PC-9 (cell line): ENCODE measurements at regions not wholly inside any gene's neighbourhood (a gene's known extent, or its start where the extent isn't known, plus 50 kb on each side); places are given as distances from the start of the nearest gene placed in this dataset.
"Not testable (repeated sequence)": the region's sequence is repeated elsewhere in the genome, so short reads cannot be mapped to it uniquely, and the experiment has no call there.

ENCODE experiments used
- BruUV-seq: library from RNA; stranded (reverse); fragments of 400-500 nt; replicated peaks from 2 replicates; lab custom pipeline; 2021; lab: Mats Ljungman, UMichigan
- CTCF ChIA-PET: fragments of 300-600 bp; sonication (Branson Sonifier 250); formaldehyde crosslinking; loops from one replicate; lab custom pipeline; 2022; ENCODE audit warnings: antibody characterized with exemption; lab: Charles Lee
- POLR2A ChIA-PET: fragments of 300-600 bp; sonication (Branson Sonifier 250); formaldehyde crosslinking; loops from one replicate; lab custom pipeline; 2022; ENCODE audit warnings: antibody characterized with exemption; ENCODE audit not compliant: unreplicated experiment; lab: Charles Lee
- DNase-seq, 2 experiments: peaks; one replicate each; pipeline versions ENCODE4 v3.0.0 to v3.0.0-alpha.2; 2015 to 2022; ENCODE audit warnings: mixed read lengths in 1 of 2
- H2AFZ ChIP-seq: fragments of 200-600 bp; sonication (generic); 2 replicates; pipeline ENCODE4 v1.8.1; 2017; ENCODE audit warnings: antibody characterized with exemption
- H3F3A ChIP-seq: fragments of 200-600 bp; sonication (generic); 2 replicates; pipeline ENCODE4 v1.8.1; 2017; ENCODE audit warnings: antibody characterized with exemption, mild to moderate bottlenecking, low read depth; ENCODE audit not compliant: insufficient read depth
- H3K27ac ChIP-seq: fragments of 200-600 bp; sonication (generic); 2 replicates; pipeline ENCODE4 v1.6.1; 2016; ENCODE audit warnings: mixed run types
- H3K27me3 ChIP-seq: fragments of 200-600 bp; sonication (generic); 2 replicates; pipeline ENCODE4 v1.6.1; 2016; ENCODE audit warnings: low read depth, mixed run types; ENCODE audit not compliant: insufficient read depth
- H3K36me3 ChIP-seq: fragments of 200-600 bp; sonication (generic); 2 replicates; pipeline ENCODE4 v1.6.1; 2016; ENCODE audit warnings: low read depth, mixed run types
- H3K4me1 ChIP-seq: fragments of 200-600 bp; sonication (generic); replicated peaks from 2 replicates; pipeline ENCODE4 v1.6.1; 2016; ENCODE audit warnings: mixed run types; ENCODE audit not compliant: insufficient read depth
- H3K4me2 ChIP-seq: fragments of 200-600 bp; sonication (generic); 2 replicates; pipeline ENCODE4 v1.6.1; 2017; ENCODE audit warnings: mixed run types
- H3K4me3 ChIP-seq: fragments of 200-600 bp; sonication (generic); 2 replicates; pipeline ENCODE4 v1.6.1; 2016; ENCODE audit warnings: mixed run types
- H3K79me2 ChIP-seq: fragments of 200-600 bp; sonication (generic); 2 replicates; pipeline ENCODE4 v1.6.1; 2017; ENCODE audit warnings: low read depth, mixed run types
- H3K9me2 ChIP-seq: fragments of 200-600 bp; sonication (generic); 2 replicates; pipeline ENCODE4 v1.8.1; 2017; ENCODE audit warnings: mild to moderate bottlenecking; ENCODE audit not compliant: insufficient read depth
- H3K9me3 ChIP-seq: fragments of 200-600 bp; sonication (generic); 2 replicates; pipeline ENCODE4 v1.8.1; 2016; ENCODE audit warnings: low read depth; ENCODE audit not compliant: insufficient read depth
- H4K20me1 ChIP-seq: fragments of 200-600 bp; sonication (generic); 2 replicates; pipeline ENCODE4 v1.8.1; 2017; ENCODE audit not compliant: insufficient read depth
- CTCF ChIP-seq: fragments of 200-600 bp; sonication (generic); conservative IDR thresholded peaks from 2 replicates; pipeline ENCODE4 v1.6.1; 2017; ENCODE audit warnings: mixed run types, antibody characterized with exemption, mild to moderate bottlenecking, moderate library complexity
- EZH2 ChIP-seq: fragments of 200-600 bp; sonication (generic); IDR thresholded peaks from 2 replicates; pipeline ENCODE4 v1.8.0; 2017; ENCODE audit warnings: antibody characterized with exemption, low read depth
- intact Hi-C: fragments of 100-400 bp; cut with micrococcal nuclease; formaldehyde crosslinking; loops from one replicate; pipeline ENCODE4 v1.10.0; 2022; ENCODE audit not compliant: unreplicated experiment

GRCh38 chr4:138788857-138789256 lies 226.7 kb upstream of the NOCT start:
- POLR2A ChIA-PET = no interaction called here
- Histone ChIP-seq H3K36me3 (no peaks in the 10 kb centered on the region), H3K9me3 (no peaks in the 10 kb centered on the region), H3K4me3 (no peak overlapping the region), H2AFZ (no peak overlapping the region), H3K4me2 (no peak overlapping the region), H4K20me1 (no peaks in the 10 kb centered on the region), H3K9me2 (no peaks in the 10 kb centered on the region), H3F3A (no peaks in the 10 kb centered on the region), H3K27me3 (no peaks in the 10 kb centered on the region), H3K79me2 (no peaks in the 10 kb centered on the region), H3K27ac (no peak overlapping the region), H3K4me1 (no peaks in the 10 kb centered on the region)
- CTCF ChIA-PET = no interaction called here
- no peak for DNase-seq
- TF ChIP-seq EZH2 (no peak), CTCF (no peak)
- BruUV-seq = no TSS peak
- intact Hi-C loops = no loop called here

- no peak overlapping the region for H3K4me2 ChIP-seq
- no peaks in the 10 kb centered on the region for H4K20me1 ChIP-seq
- no peaks in the 10 kb centered on the region for H3F3A ChIP-seq
- H3K27me3 ChIP-seq = no peaks in the 10 kb centered on the region
- TF ChIP-seq CTCF = no peak
- no peak for TF ChIP-seq EZH2
- no TSS peak for BruUV-seq
- no peaks in the 10 kb centered on the region for H3K9me2 ChIP-seq
- ChIA-PET POLR2A (no interaction called here), CTCF (interaction anchor here (0.7 kb wide), 1 partner anchor 8 kb away, joined by 3 read pairs; no protein-coding TSS in a partner anchor)
- no peaks in the 10 kb centered on the region for H3K36me3 ChIP-seq
- no peaks in the 10 kb centered on the region for H3K9me3 ChIP-seq
- H3K79me2 ChIP-seq = no peaks in the 10 kb centered on the region
- no peaks in the 10 kb centered on the region for H3K4me1 ChIP-seq
- H3K27ac ChIP-seq = no peak overlapping the region
- intact Hi-C loops = no loop called here
- DNase-seq = no peak
- H3K4me3 ChIP-seq = no peak overlapping the region
- no peak overlapping the region for H2AFZ ChIP-seq
Observed at GRCh38 chr4:138788267-138788790, 227.3 kb upstream of the NOCT start.

GRCh38 chr4:138779761-138780160 lies 235.8 kb upstream of the NOCT start:
- CTCF ChIA-PET, DNase-seq, BruUV-seq, H3K36me3 ChIP-seq, intact Hi-C loops, POLR2A ChIA-PET, H3K4me1 ChIP-seq, H3K27ac ChIP-seq, H3K9me2 ChIP-seq, H3K9me3 ChIP-seq, H3F3A ChIP-seq, H4K20me1 ChIP-seq, H3K27me3 ChIP-seq, H3K4me2 ChIP-seq, H3K79me2 ChIP-seq, H3K4me3 ChIP-seq, H2AFZ ChIP-seq: not testable (repeated sequence)

GRCh38 chr4:138775890-138776289 lies 239.7 kb upstream of the NOCT start:
- no peak for DNase-seq
- ChIA-PET POLR2A (no interaction called here), CTCF (no interaction called here)
- Histone ChIP-seq H2AFZ (peak overlapping the region; percentile 72; the same call in 1 of the 2 replicates), H3K4me2 (peak overlapping the region; percentile 51), H3K27me3 (no peaks in the 10 kb centered on the region), H4K20me1 (no peaks in the 10 kb centered on the region), H3K9me3 (no peaks in the 10 kb centered on the region), H3K4me1 (0 out of 2 replicates have a peak, but pooled peaks cover 7% of the 10 kb centered on the region), H3K27ac (no peak overlapping the region), H3K79me2 (no peaks in the 10 kb centered on the region), H3F3A (no peaks in the 10 kb centered on the region), H3K36me3 (no peaks in the 10 kb centered on the region), H3K4me3 (no peak overlapping the region), H3K9me2 (no peaks in the 10 kb centered on the region)
- no TSS peak for BruUV-seq
- TF ChIP-seq EZH2 (no peak), CTCF (no peak)
- intact Hi-C loops = no loop called here
